Caco-2 (cell line): ENCODE measurements at regions not wholly inside any gene's neighbourhood (a gene's known extent, or its start where the extent isn't known, plus 50 kb on each side); places are given as distances from the start of the nearest gene placed in this dataset.

Experiments
- BruUV-seq: library from RNA; stranded (reverse); fragments of 400-500 nt; replicated peaks from 2 replicates; lab custom pipeline; 2021; lab: Mats Ljungman, UMichigan
- CTCF ChIA-PET: fragments of 300-600 bp; sonication (Branson Sonifier 250); formaldehyde crosslinking; loops from one replicate; lab custom pipeline; 2022; ENCODE audit warnings: antibody characterized with exemption; lab: Charles Lee
- POLR2A ChIA-PET: fragments of 300-600 bp; sonication (Branson Sonifier 250); formaldehyde crosslinking; loops from one replicate; lab custom pipeline; 2022; ENCODE audit warnings: antibody characterized with exemption; lab: Charles Lee
- DNase-seq, 2 experiments: peaks; one replicate each; pipeline versions ENCODE4 v3.0.0 to v3.0.0-alpha.2; 2020 to 2022
- H3K27me3 ChIP-seq: replicated peaks from 2 replicates; pipeline ENCODE4 v1.6.0; 2011; ENCODE audit warnings: low read length; ENCODE audit not compliant: control insufficient read depth, insufficient read depth
- H3K36me3 ChIP-seq: 2 replicates; pipeline ENCODE4 v1.5.1; 2011; ENCODE audit warnings: low read length; ENCODE audit not compliant: control insufficient read depth, insufficient read depth
- H3K4me1 ChIP-seq: fragments of 250-450 bp; sonication (Bioruptor Pico); 2 replicates; pipeline ENCODE4 v1.5.1; 2020; ENCODE audit warnings: mild to moderate bottlenecking
- H3K4me3 ChIP-seq: 2 replicates; pipeline ENCODE4 v1.5.1; 2011; ENCODE audit warnings: low read depth, mild to moderate bottlenecking, control low read depth, low read length
- H3K9me3 ChIP-seq: fragments of 250-450 bp; sonication (Bioruptor Pico); 2 replicates; pipeline ENCODE4 v1.5.1; 2020; ENCODE audit warnings: mild to moderate bottlenecking, moderate library complexity
- H3K27ac Mint-ChIP-seq: one replicate; pipeline ENCODE4 v1.8.0; 2022; ENCODE audit warnings: mixed read lengths; ENCODE audit not compliant: unreplicated experiment
- H3K27me3 Mint-ChIP-seq: one replicate; pipeline ENCODE4 v1.8.0; 2022; ENCODE audit warnings: mixed read lengths; ENCODE audit not compliant: insufficient read depth, unreplicated experiment
- H3K36me3 Mint-ChIP-seq: one replicate; pipeline ENCODE4 v1.8.0; 2022; ENCODE audit warnings: mild to moderate bottlenecking, mixed read lengths; ENCODE audit not compliant: insufficient read depth, unreplicated experiment
- H3K4me1 Mint-ChIP-seq: one replicate; pipeline ENCODE4 v1.8.0; 2022; ENCODE audit warnings: low read depth, mixed read lengths; ENCODE audit not compliant: unreplicated experiment
- H3K4me3 Mint-ChIP-seq: one replicate; pipeline ENCODE4 v1.8.0; 2022; ENCODE audit warnings: mild to moderate bottlenecking, moderate library complexity, mixed read lengths; ENCODE audit not compliant: unreplicated experiment
- H3K9me3 Mint-ChIP-seq: one replicate; pipeline ENCODE4 v1.8.0; 2022; ENCODE audit warnings: mixed read lengths; ENCODE audit not compliant: unreplicated experiment
- intact Hi-C: fragments of 100-400 bp; cut with micrococcal nuclease; formaldehyde crosslinking; loops from one replicate; pipeline ENCODE4 v1.10.0; 2022; ENCODE audit not compliant: unreplicated experiment
- TF ChIP-seq, protein P1 (sequence below), 2 experiments: fragments of 200-600 bp in 1 of 2; IDR thresholded peaks; 1 replicate in 1 of 2; 2 replicates in 1 of 2; pipeline versions ENCODE4 v1.5.1 to v1.8.0; 2011 to 2022; ENCODE audit warnings: antibody characterized with exemption in 1 of 2, control low read depth in 1 of 2, inconsistent platforms in 1 of 2, low read depth in 1 of 2, low read length in 1 of 2, mild to moderate bottlenecking in 1 of 2, moderate library complexity in 1 of 2; ENCODE audit not compliant: insufficient read depth in 1 of 2, severe bottlenecking in 1 of 2, unreplicated experiment in 1 of 2

DNA sequence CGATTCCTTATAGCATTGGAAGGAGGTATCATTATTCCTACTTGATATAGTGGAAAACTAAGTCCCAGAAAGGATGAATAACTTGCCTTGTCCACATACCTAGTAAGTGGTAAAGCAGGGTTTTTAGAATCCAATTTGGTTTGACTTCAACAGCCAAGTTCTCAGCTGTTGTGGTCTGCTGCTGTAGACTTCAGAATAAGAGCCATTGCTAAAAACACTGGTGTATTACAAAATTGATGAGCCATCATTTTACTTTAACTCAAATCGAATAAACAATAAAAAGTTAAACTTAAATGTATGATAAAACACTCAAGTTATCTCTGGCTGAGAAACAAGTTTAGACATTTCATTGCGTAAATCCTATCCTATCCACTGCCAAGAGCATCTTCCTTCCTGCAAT, 610.8 kb downstream of the TLE1 start:
- intact Hi-C loops = no loop called here
- POLR2A ChIA-PET = no interaction called here
- H3K27ac Mint-ChIP-seq = no peak overlapping the region
- BruUV-seq = no TSS peak
- TF ChIP-seq, protein P1, sequence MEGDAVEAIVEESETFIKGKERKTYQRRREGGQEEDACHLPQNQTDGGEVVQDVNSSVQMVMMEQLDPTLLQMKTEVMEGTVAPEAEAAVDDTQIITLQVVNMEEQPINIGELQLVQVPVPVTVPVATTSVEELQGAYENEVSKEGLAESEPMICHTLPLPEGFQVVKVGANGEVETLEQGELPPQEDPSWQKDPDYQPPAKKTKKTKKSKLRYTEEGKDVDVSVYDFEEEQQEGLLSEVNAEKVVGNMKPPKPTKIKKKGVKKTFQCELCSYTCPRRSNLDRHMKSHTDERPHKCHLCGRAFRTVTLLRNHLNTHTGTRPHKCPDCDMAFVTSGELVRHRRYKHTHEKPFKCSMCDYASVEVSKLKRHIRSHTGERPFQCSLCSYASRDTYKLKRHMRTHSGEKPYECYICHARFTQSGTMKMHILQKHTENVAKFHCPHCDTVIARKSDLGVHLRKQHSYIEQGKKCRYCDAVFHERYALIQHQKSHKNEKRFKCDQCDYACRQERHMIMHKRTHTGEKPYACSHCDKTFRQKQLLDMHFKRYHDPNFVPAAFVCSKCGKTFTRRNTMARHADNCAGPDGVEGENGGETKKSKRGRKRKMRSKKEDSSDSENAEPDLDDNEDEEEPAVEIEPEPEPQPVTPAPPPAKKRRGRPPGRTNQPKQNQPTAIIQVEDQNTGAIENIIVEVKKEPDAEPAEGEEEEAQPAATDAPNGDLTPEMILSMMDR (IDR thresholded peaks at IDR 0.05; ENCODE audit: insufficient read depth in 1 of 2, low read depth in 1 of 2, low read length in 1 of 2, severe bottlenecking in 1 of 2, unreplicated experiment in 1 of 2) = no peak
- no peaks in the 10 kb centered on the region for H3K4me1 ChIP-seq
- H3K27me3 Mint-ChIP-seq = peaks cover 2% of the 10 kb centered on the region
- H3K27me3 ChIP-seq = no peaks in the 10 kb centered on the region
- no peaks in the 10 kb centered on the region for H3K36me3 Mint-ChIP-seq
- H3K36me3 ChIP-seq = no peaks in the 10 kb centered on the region
- H3K9me3 ChIP-seq = no peaks in the 10 kb centered on the region
- no peak for DNase-seq
- no peaks in the 10 kb centered on the region for H3K9me3 Mint-ChIP-seq
- CTCF ChIA-PET = no interaction called here
- H3K4me1 Mint-ChIP-seq = no peaks in the 10 kb centered on the region
- no peak overlapping the region for H3K4me3 ChIP-seq
- H3K4me3 Mint-ChIP-seq = no peak overlapping the region

GRCh38 chr9:81077572-81077971, 611.8 kb downstream of the TLE1 start:
- Mint-ChIP-seq H3K9me3 (no peaks in the 10 kb centered on the region), H3K4me3 (no peak overlapping the region), H3K27me3 (peaks cover 2% of the 10 kb centered on the region), H3K4me1 (no peaks in the 10 kb centered on the region), H3K36me3 (no peaks in the 10 kb centered on the region), H3K27ac (no peak overlapping the region)
- H3K9me3 ChIP-seq = no peaks in the 10 kb centered on the region
- no peaks in the 10 kb centered on the region for H3K27me3 ChIP-seq
- TF ChIP-seq, protein P1 (IDR thresholded peaks at IDR 0.05; ENCODE audit: insufficient read depth in 1 of 2, low read depth in 1 of 2, low read length in 1 of 2, severe bottlenecking in 1 of 2, unreplicated experiment in 1 of 2) = no peak
- no peaks in the 10 kb centered on the region for H3K4me1 ChIP-seq
- no TSS peak for BruUV-seq
- no peaks in the 10 kb centered on the region for H3K36me3 ChIP-seq
- H3K4me3 ChIP-seq = no peak overlapping the region
- CTCF ChIA-PET = no interaction called here
- POLR2A ChIA-PET = no interaction called here
- no peak for DNase-seq
- intact Hi-C loops = no loop called here

DNA sequence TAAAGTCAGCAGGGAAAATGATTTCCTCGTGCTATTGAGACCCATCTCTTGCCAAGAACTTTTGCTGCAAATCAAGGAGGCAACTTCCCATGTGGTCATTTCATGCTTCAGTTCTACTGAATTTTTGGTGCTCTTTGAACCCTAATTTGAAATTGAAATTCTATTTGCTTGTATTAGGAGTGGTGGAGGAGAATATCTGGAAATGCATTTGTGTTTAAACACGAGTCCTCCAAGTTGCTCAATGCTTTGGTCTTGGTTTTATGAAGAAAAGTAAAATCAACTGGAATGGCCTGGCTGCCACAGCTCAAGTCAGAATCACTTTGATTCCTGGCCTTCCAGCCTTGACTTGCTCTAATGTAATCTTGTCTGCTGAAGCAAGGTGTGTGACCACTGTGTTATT, 613.2 kb downstream of the TLE1 start:
- TF ChIP-seq, protein P1 (IDR thresholded peaks at IDR 0.05; ENCODE audit: insufficient read depth in 1 of 2, low read depth in 1 of 2, low read length in 1 of 2, severe bottlenecking in 1 of 2, unreplicated experiment in 1 of 2) = no peak
- intact Hi-C loops = no loop called here
- H3K9me3 ChIP-seq = no peaks in the 10 kb centered on the region
- BruUV-seq = no TSS peak
- Mint-ChIP-seq H3K36me3 (no peaks in the 10 kb centered on the region), H3K4me1 (no peaks in the 10 kb centered on the region), H3K4me3 (no peak overlapping the region), H3K9me3 (no peaks in the 10 kb centered on the region), H3K27ac (no peak overlapping the region), H3K27me3 (peaks cover 2% of the 10 kb centered on the region)
- ChIA-PET POLR2A (no interaction called here), CTCF (no interaction called here)
- no peaks in the 10 kb centered on the region for H3K36me3 ChIP-seq
- H3K4me3 ChIP-seq = no peak overlapping the region
- DNase-seq = no peak
- H3K4me1 ChIP-seq = no peaks in the 10 kb centered on the region
- no peaks in the 10 kb centered on the region for H3K27me3 ChIP-seq
